HCT116 (cell line): ENCODE measurements at regions not wholly inside any gene's neighbourhood (a gene's known extent, or its start where the extent isn't known, plus 50 kb on each side); places are given as distances from the start of the nearest gene placed in this dataset.

Experiments used
- ATAC-seq: fragments of 200-7000 bp; cut with Tn5 transposase; 2 replicates; pipeline ENCODE4 v1.9.1; 2020; ENCODE audit warnings: mild to moderate bottlenecking, moderate library complexity
- BruUV-seq: library from RNA; stranded (reverse); fragments of 400-500 nt; replicated peaks from 2 replicates; lab custom pipeline; 2021; lab: Mats Ljungman, UMichigan
- CTCF ChIA-PET: fragments of 300-600 bp; sonication (Branson Sonifier 250); formaldehyde crosslinking; loops from one replicate; lab custom pipeline; 2021; ENCODE audit warnings: antibody characterized with exemption; lab: Charles Lee
- POLR2A ChIA-PET: fragments of 300-600, 350-600 bp; sonication (Branson Sonifier 250); formaldehyde crosslinking; loops from one replicate; lab custom pipeline; 2021; ENCODE audit warnings: antibody characterized with exemption; lab: Charles Lee
- RAD21 ChIA-PET, 2 experiments: fragments of 300-600 bp; sonication (Branson Sonifier 250); formaldehyde crosslinking; loops; one replicate each; lab custom pipeline; 2023; ENCODE audit warnings: low total read pairs in 2 of 2; ENCODE audit not compliant: uncharacterized antibody in 2 of 2, unreplicated experiment in 2 of 2, low non-redundant PET in 1 of 2; lab: Charles Lee
- DNase-seq: peaks from one replicate; pipeline ENCODE4 v3.0.0-alpha.2; 2010; ENCODE audit warnings: low read depth, low spot score
- H2AFZ ChIP-seq: fragments of 200-600 bp; shearing (Covaris generic), sonication (generic); 2 replicates; pipeline ENCODE4 v1.6.1; 2017; ENCODE audit warnings: low read depth, mixed run types, mixed read lengths, antibody characterized with exemption, low read length; ENCODE audit not compliant: poor library complexity, severe bottlenecking
- H3K27ac ChIP-seq: 2 replicates; pipeline ENCODE4 v1.5.1; 2012; ENCODE audit warnings: low read depth, low read length
- H3K27me3 ChIP-seq: fragments of 200-600 bp; sonication (generic); 2 replicates; pipeline ENCODE4 v1.6.1; 2016; ENCODE audit warnings: mixed run types, low read length, mixed read lengths; ENCODE audit not compliant: insufficient read depth
- H3K36me3 ChIP-seq, 2 experiments: fragments of 200-500 bp in 1 of 2; fragments of 200-600 bp in 1 of 2; sonication (Bioruptor generic) in 1 of 2; sonication (generic) in 1 of 2; 2 replicates each; pipeline versions ENCODE4 v1.5.1 to v1.6.1; 2014 to 2016; ENCODE audit warnings: low read length in 2 of 2, inconsistent platforms in 1 of 2, mixed read lengths in 1 of 2, mixed run types in 1 of 2; ENCODE audit not compliant: insufficient read depth in 2 of 2, control insufficient read depth in 1 of 2
- H3K4me1 ChIP-seq, 2 experiments: fragments of 200-600 bp in 1 of 2; sonication (generic) in 1 of 2; 2 replicates each; pipeline versions ENCODE4 v1.5.1 to v1.6.1; 2012 to 2017; ENCODE audit warnings: low read length in 2 of 2, inconsistent platforms in 1 of 2, mild to moderate bottlenecking in 1 of 2, mixed read lengths in 1 of 2, mixed run types in 1 of 2, moderate library complexity in 1 of 2; ENCODE audit not compliant: insufficient read depth in 2 of 2, control insufficient read depth in 1 of 2
- H3K4me2 ChIP-seq: fragments of 200-600 bp; sonication (generic); 2 replicates; pipeline ENCODE4 v1.6.1; 2017; ENCODE audit warnings: mixed run types, low read length, mixed read lengths
- H3K4me3 ChIP-seq, 2 experiments: fragments of 200-600 bp in 1 of 2; sonication (generic) in 1 of 2; replicated peaks in 1 of 2; 2 replicates each; pipeline ENCODE4 v1.5.1; 2011 to 2016; ENCODE audit warnings: low read length in 2 of 2, control low read depth in 1 of 2, low read depth in 1 of 2, mild to moderate bottlenecking in 1 of 2, mixed read lengths in 1 of 2, mixed run types in 1 of 2
- H3K79me2 ChIP-seq: fragments of 200-600 bp; sonication (generic); 2 replicates; pipeline ENCODE4 v1.6.1; 2017; ENCODE audit warnings: mild to moderate bottlenecking, mixed run types, low read length, moderate library complexity, mixed read lengths; ENCODE audit not compliant: insufficient read depth
- H3K9ac ChIP-seq: fragments of 200-600 bp; sonication (generic); 2 replicates; pipeline ENCODE4 v1.6.1; 2016; ENCODE audit warnings: low read length, mixed read lengths
- H3K9me2 ChIP-seq: fragments of 200-600 bp; sonication (generic), shearing (Covaris generic); 2 replicates; pipeline ENCODE4 v1.6.1; 2017; ENCODE audit warnings: mixed run types, mild to moderate bottlenecking, moderate library complexity; ENCODE audit not compliant: insufficient read depth
- H3K9me3 ChIP-seq, 2 experiments: fragments of 200-500 bp in 1 of 2; fragments of 200-600 bp in 1 of 2; sonication (Bioruptor generic) in 1 of 2; sonication (generic) in 1 of 2; 2 replicates each; pipeline ENCODE4 v1.6.1; 2014 to 2017; ENCODE audit warnings: low read length in 2 of 2, mixed read lengths in 2 of 2, inconsistent platforms in 1 of 2, low read depth in 1 of 2, mild to moderate bottlenecking in 1 of 2, mixed run types in 1 of 2, moderate library complexity in 1 of 2; ENCODE audit not compliant: control insufficient read depth in 1 of 2, insufficient read depth in 1 of 2
- H4K20me1 ChIP-seq: fragments of 200-600 bp; sonication (generic), shearing (Covaris generic); 2 replicates; pipeline ENCODE4 v1.6.1; 2017; ENCODE audit warnings: mixed run types, mild to moderate bottlenecking, moderate library complexity; ENCODE audit not compliant: insufficient read depth
- CBX3 ChIP-seq: IDR thresholded peaks from 2 replicates; pipeline ENCODE4 v1.6.1; 2012; ENCODE audit warnings: low read depth
- CEBPB ChIP-seq: IDR thresholded peaks from 2 replicates; pipeline ENCODE4 v1.6.1; 2012; ENCODE audit warnings: low read depth
- EGR1 ChIP-seq: IDR thresholded peaks from 2 replicates; pipeline ENCODE4 v1.6.1; 2012; ENCODE audit warnings: low read depth
- JUND ChIP-seq: IDR thresholded peaks from 2 replicates; pipeline ENCODE4 v1.6.1; 2012
- SP1 ChIP-seq: IDR thresholded peaks from 2 replicates; pipeline ENCODE4 v1.6.1; 2012; ENCODE audit warnings: low read depth
- SRF ChIP-seq: IDR thresholded peaks from 2 replicates; pipeline ENCODE4 v1.6.1; 2012; ENCODE audit warnings: low read depth
- ZFX ChIP-seq: fragments of 450-650 bp; IDR thresholded peaks from 2 replicates; pipeline ENCODE4 v1.6.1; 2017
- ZNF274 ChIP-seq: fragments of 200-500 bp; sonication (Bioruptor generic); IDR thresholded peaks from 2 replicates; pipeline ENCODE4 v1.6.1; 2014; ENCODE audit warnings: mild to moderate bottlenecking, low read depth, low read length, inconsistent platforms
- intact Hi-C: fragments of 100-400 bp; cut with micrococcal nuclease; formaldehyde crosslinking; loops from 2 replicates; pipeline ENCODE4 v1.10.0; 2022

GRCh38 chr18:31244771-31245394 is 73.1 kb upstream of the DSG1 start:
- H2AFZ ChIP-seq = peak overlapping the region; percentile 85
- peaks cover 49 to 71% of the 10 kb centered on the region in 2 experiments for H3K4me1 ChIP-seq
- no peaks in the 10 kb centered on the region for H3K9me3 ChIP-seq
- H3K79me2 ChIP-seq = no peaks in the 10 kb centered on the region
- H4K20me1 ChIP-seq = no peaks in the 10 kb centered on the region
- H3K9ac ChIP-seq = peak overlapping the region; percentile 37
- RAD21 ChIA-PET = no interaction called here
- DNase-seq = no peak
- BruUV-seq = no TSS peak
- peak overlapping the region; percentile 54 for H3K4me2 ChIP-seq
- TF ChIP-seq SP1 (0 out of 2 replicates have a peak, but pooled peaks have one; percentile 8), CEBPB (no peak), SRF (no peak), CBX3 (no peak)
- H3K36me3 ChIP-seq = no peaks in the 10 kb centered on the region
- H3K9me2 ChIP-seq = no peaks in the 10 kb centered on the region; the same call in 1 of the 2 replicates
- no peak for ATAC-seq
- no peaks in the 10 kb centered on the region for H3K27me3 ChIP-seq
- POLR2A ChIA-PET = interaction anchor here (0.8 kb wide), 1 partner anchor 38 kb away, joined by 3 read pairs; no protein-coding TSS in a partner anchor
- H3K4me3 ChIP-seq = peak overlapping the region in 1 of 2 experiments; percentile 16; a peak in 3 of 4 replicates
- H3K27ac ChIP-seq = peak overlapping the region; percentile 12; the same call in 1 of the 2 replicates
- CTCF ChIA-PET = interaction anchor here (0.7 to 1.7 kb wide), 3 partner anchors 19 to 180 kb away, joined by 3 to 4 read pairs (median 3); no protein-coding TSS in a partner anchor
- intact Hi-C loops = no loop called here

GRCh38 chr18:31245820-31246219 is 72.1 kb upstream of the DSG1 start:
- Histone ChIP-seq H2AFZ (peak overlapping the region; percentile 85), H3K9ac (no peak overlapping the region), H3K4me2 (peak overlapping the region; percentile 54), H4K20me1 (no peaks in the 10 kb centered on the region), H3K9me3 (no peaks in the 10 kb centered on the region), H3K36me3 (no peaks in the 10 kb centered on the region), H3K4me1 (peaks cover 47 to 63% of the 10 kb centered on the region in 2 experiments), H3K79me2 (no peaks in the 10 kb centered on the region), H3K27me3 (no peaks in the 10 kb centered on the region), H3K4me3 (no peak overlapping the region), H3K27ac (no peak overlapping the region), H3K9me2 (no peaks in the 10 kb centered on the region; the same call in 1 of the 2 replicates)
- ATAC-seq (no peak), DNase-seq (no peak)
- POLR2A ChIA-PET = interaction anchor here (0.8 kb wide), 1 partner anchor 39 kb away, joined by 3 read pairs; no protein-coding TSS in a partner anchor
- CTCF ChIA-PET = interaction anchor here (0.7 to 1.7 kb wide), 3 partner anchors 18 to 179 kb away, joined by 3 to 4 read pairs (median 3); no protein-coding TSS in a partner anchor
- BruUV-seq = no TSS peak
- RAD21 ChIA-PET = no interaction called here
- intact Hi-C loops = no loop called here
- peak; percentile 22; the same call in 1 of the 2 replicates for TF ChIP-seq EGR1
- no peak for TF ChIP-seq ZFX
- TF ChIP-seq JUND = no peak
- no peak for TF ChIP-seq ZNF274
- TF ChIP-seq CBX3 = no peak
